Skin epidermis (tissue), 12 donors: ENCODE measurements at regions not wholly inside any gene's neighbourhood (a gene's known extent, or its start where the extent isn't known, plus 50 kb on each side); places are given as distances from the start of the nearest gene placed in this dataset.
"Not testable (repeated sequence)": the region's sequence is repeated elsewhere in the genome, so short reads cannot be mapped to it uniquely, and the experiment has no call there.

Experiments
- H3K27ac ChIP-seq, 21 experiments: fragments of 200-600 bp; sonication (generic) in 11 of 21; one replicate each; pipeline ENCODE4 v1.5.0; 2020; ENCODE audit warnings: mild to moderate bottlenecking in 3 of 21, inconsistent platforms in 2 of 21, moderate library complexity in 2 of 21
- H3K4me3 ChIP-seq, 7 experiments: fragments of 200-600 bp; sonication (generic) in 2 of 7; one replicate each; pipeline ENCODE4 v1.5.0; 2020; ENCODE audit warnings: inconsistent platforms in 2 of 7, mild to moderate bottlenecking in 2 of 7, moderate library complexity in 1 of 7

DNA sequence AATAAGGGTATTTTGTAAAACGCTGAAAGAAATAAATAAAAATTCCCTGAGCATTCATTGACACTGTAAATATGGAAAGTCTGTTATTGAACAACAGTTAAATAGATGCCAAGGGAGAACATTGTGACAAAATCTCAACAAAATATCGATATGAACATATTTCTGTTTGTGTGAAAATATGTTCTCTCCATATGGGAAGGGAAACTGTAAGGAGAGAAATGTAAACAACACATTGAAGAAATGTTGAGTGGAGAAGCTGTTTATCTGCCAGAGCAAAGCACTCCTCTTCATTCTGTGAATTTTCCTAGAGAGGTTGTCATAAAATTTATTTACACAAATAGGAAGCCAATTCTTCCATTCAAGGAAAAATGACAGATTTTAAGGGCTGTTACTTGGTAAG lies 57.1 kb upstream of the EOMES start:
- H3K4me3 ChIP-seq, result no peak overlapping the region
- H3K27ac ChIP-seq, result no peak overlapping the region

DNA sequence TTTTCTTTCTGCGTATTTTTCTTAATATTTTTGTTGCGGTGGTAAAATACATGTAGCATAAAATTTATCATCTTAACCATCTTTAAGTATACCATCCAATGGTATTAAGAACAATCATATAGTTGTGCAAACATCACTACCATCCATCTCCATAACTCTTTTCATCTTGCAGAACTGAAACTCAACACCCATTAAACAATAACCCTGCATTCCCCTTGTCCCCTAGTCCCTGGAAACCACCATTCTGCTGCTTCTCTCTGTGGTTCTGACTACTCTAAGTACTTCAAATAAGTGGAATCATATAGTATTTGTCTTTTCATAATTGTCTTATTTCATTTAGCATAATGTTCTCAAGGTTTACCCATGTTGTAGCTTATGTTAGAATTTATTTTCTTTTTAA lies 67.3 kb upstream of the EOMES start:
- Histone ChIP-seq H3K4me3 (no peak overlapping the region), H3K27ac (no peak overlapping the region)

DNA sequence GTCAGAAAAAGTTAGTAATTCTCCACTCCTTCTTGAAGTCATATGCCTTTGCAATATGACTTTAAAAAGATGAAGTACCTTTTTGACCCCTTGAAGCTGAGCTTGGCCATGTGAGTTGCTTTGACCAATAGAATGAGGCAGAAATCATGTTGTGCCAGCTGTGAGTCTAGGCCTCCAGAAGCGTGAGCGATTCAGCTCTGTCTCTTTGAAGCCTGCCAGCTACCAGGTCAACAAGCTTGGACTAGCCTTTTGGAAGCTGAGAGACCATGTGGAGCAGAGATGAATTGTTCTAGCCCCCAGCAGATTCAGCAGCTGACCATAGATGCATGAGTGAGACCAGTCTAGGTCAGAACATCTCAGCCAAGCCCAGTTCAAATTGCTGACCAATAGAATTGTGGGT lies 69.8 kb upstream of the EOMES start:
- no peak overlapping the region for H3K27ac ChIP-seq
- H3K4me3 ChIP-seq, result no peak overlapping the region

DNA sequence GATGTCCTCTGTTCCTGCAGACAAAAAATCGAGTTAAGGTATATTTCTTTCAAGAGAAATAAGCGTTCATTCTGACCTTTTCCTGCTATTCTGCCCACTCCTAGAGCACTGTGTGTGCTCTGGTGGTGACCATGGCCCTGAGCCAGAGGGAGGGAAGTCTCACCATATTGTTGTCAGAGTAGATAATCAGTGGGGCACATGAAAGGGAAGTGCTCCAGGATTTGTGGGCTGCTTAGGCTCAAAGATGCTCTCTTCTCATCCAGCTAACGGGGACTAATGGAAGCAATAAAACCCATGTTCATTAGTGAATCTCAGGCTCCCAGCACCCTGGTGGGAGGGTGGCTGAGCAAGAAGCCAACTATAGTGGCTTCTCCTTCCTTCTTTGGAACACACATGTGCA lies 70.7 kb upstream of the EOMES start:
- Histone ChIP-seq H3K27ac (no peak overlapping the region), H3K4me3 (no peak overlapping the region)

DNA sequence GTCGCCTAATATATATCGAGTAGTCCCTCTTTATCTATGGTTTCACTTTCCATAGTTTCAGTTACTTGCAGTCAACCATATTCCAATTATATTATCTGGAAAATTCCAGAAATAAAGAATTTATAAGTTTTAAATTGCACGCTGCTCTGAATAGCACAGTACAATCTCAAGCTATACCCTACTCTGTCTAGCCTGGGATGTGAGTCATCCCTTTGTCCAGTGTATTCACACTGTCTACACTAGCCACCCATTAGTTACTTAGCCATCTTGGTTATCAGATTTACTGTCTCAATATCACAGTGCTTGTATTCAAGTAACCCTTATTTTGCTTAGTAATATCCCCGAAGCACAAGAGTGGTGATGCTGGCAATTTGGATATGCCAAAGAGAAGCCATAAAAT lies 72.1 kb upstream of the EOMES start:
- H3K27ac ChIP-seq, result no peak overlapping the region
- no peak overlapping the region for H3K4me3 ChIP-seq

DNA sequence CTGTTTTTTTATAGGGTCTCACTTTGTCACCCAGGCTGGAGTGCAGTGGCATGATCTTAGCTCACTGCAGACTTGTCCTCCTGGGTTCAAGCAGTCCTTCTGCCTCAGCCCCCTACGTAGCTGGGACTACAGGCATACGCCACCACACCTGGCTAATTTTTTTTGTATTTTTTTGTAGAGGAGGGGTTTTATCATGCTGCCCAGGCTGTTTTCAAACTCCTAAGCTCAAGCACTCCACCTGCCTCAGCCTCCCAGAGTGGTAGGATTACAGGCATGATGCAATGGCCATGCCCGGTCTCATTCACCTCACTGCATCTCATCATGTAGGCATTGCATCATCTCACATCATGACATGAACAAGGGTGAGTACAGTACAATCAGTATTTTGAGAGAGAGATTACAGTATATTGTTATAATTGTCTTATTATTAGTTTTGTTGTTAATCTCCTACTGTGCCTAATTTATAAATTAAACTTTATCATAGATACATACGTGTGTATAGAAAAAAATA lies 74.3 kb upstream of the EOMES start:
- Histone ChIP-seq H3K27ac (no peak overlapping the region), H3K4me3 (no peak overlapping the region)

DNA sequence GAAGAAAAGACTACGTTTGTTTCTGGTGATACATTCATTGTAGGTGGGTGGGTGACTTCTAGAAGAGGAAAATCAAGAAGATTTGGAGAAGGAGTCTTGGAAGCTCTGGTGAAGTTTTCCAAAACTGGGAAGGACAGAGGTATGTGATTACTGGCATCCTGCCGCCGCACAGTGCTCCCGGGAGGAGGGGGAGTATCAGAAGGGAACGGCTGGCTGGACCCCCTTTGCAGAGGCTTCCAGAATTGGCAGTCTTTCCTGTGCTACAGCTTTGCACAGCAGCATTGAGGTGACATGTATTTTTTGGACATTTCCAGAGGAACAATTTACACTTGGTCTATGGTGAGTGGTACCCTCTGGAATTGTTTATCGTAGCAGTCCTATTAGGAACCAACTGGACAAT lies 75.7 kb upstream of the EOMES start:
- no peak overlapping the region for H3K4me3 ChIP-seq

GRCh38 chr3:27800261-27800660 lies 78.1 kb upstream of the EOMES start:
- H3K27ac ChIP-seq, result no peak overlapping the region
- H3K4me3 ChIP-seq, result no peak overlapping the region

More for the DNA sequence above, 75.7 kb upstream of the EOMES start:
- H3K27ac ChIP-seq, result no peak overlapping the region

- H3K4me3 ChIP-seq, result no peak overlapping the region
- no peak overlapping the region for H3K27ac ChIP-seq
Measured at GRCh38 chr3:27802425-27802824, 80.3 kb upstream of the EOMES start.

- H3K4me3 ChIP-seq, result no peak overlapping the region
- H3K27ac ChIP-seq, result no peak overlapping the region
Measured at GRCh38 chr3:27802849-27803248, 80.7 kb upstream of the EOMES start.

DNA sequence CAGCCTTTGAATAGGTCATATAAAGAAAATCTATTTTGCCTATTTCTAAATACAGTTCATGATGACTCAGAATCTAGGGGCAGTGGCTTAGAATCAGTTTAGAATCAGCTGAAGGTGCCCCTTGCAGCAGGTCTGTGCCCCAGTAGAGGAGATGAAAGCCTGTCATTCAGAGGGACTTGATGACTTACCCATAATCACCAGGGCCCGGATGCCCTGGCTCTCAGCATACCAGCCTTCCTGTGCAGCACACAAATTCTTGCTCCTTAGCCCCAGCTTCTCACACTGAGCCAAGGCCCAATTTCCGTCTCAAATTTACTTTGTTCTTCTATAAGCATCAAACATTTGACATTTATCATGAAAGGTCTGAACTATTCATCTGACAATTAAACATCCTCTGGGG lies 83.2 kb upstream of the EOMES start:
- no peak overlapping the region for H3K4me3 ChIP-seq
- H3K27ac ChIP-seq, result no peak overlapping the region

GRCh38 chr3:27813255-27813654 lies 91.1 kb upstream of the EOMES start:
- Histone ChIP-seq H3K27ac (no peak overlapping the region), H3K4me3 (no peak overlapping the region)

DNA sequence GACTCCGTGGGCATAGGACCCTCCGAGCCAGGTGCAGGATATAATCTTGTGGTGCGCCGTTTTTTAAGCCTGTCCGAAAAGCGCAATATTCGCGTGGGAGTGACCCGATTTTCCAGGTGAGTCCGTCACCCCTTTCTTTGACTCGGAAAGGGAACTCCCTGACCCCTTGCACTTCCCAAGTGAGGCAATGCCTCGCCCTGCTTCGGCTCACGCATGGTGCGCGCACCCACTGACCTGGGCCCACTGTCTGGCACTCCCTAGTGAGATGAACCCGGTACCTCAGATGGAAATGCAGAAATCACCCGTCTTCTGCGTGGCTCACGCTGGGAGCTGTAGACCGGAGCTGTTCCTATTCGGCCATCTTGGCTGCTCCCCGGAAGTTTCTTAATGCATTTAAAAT lies 99.5 kb upstream of the EOMES start:
- peak overlapping the region in 1 of 7 experiments; percentile 26 for H3K4me3 ChIP-seq
- not testable (repeated sequence) for H3K27ac ChIP-seq

DNA sequence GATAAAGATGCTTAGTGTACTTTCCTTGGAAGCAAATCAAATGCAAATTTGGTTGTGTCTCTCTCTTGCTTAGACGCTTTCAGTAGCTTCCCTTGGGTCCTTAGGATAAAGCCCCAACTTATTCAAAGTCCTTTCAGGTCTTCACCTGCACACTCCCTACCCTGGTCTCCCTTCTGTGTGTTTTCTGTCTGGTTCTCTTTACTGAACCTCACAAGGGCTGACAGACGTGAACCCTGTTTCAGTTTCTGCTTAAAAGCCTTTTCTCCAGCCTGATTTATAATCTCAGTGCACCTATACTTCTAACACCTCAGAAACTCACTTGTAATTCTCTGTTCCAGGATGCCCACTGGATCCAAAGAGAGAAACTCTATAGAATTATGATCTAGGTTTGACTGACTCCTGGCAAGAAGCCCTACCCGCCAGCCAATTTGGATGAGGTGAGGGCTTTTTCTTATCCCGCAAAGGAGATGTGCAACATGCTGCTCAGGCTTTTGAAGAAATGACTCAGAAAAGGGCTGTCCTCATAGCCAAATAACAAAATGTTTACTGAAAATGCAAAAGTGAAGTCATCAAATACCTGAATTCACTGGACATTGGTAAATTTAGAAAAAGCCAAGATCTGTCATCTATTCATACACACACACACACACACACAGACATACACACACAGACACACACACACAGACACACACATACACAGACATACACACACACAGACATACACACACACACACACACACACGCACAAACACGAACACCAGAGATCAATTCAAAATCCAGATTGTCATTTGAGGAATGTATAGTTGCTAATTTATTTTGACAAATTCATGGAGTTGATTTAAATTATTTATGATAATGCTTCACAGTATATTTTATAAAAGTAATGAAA lies 102.4 kb upstream of the EOMES start:
- H3K4me3 ChIP-seq, result no peak overlapping the region
- H3K27ac ChIP-seq, result no peak overlapping the region

GRCh38 chr3:27826448-27826847 lies 104.3 kb upstream of the EOMES start:
- Histone ChIP-seq H3K27ac (no peak overlapping the region), H3K4me3 (no peak overlapping the region)

- H3K4me3 ChIP-seq, result no peak overlapping the region
- no peak overlapping the region for H3K27ac ChIP-seq
Measured at GRCh38 chr3:27827041-27827440, 104.9 kb upstream of the EOMES start.

DNA sequence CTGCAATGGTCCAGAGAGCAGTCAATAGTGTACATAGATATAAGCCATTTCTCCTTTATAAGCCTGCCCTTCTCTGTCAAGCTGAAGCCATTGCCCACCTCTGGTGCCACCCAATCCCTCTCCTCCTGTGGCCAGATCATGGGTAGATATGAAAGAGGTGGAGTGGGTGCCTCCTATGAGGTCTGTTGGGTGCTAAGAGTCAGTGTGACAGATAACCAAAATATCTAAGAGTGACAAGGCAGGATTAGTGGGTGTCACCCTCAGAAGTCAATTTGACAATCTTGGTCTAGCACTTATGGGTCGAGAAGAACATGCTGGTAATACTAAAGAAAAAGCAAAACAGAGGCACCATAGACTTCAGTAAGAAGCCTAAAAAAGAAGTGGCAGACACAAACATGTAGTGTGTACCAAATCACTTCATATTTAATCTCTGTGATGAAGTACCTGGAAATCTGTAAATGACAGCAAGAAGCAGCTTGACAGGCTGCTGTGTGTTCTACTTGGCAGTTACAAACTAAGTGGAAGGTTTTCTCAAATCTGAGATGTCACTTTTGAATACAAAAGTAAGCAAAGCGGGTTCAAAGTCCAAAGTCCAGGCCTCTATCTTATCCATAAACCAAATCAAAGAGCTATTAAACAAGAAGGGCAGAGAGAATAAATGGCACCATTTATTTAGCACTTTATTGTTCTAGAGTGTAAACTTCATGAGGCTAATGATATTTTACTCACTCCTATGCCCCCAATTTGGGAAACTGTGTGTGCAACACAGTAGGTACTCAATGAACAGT lies 118.9 kb upstream of the EOMES start:
- Histone ChIP-seq H3K27ac (peak overlapping the region in 1 of 21 experiments; percentile 6), H3K4me3 (no peak overlapping the region)

GRCh38 chr3:27844052-27844675 lies 122.0 kb upstream of the EOMES start:
- no peak overlapping the region for H3K27ac ChIP-seq
- no peak overlapping the region for H3K4me3 ChIP-seq

GRCh38 chr3:27847697-27848096 lies 125.6 kb upstream of the EOMES start:
- no peak overlapping the region for H3K4me3 ChIP-seq
- no peak overlapping the region for H3K27ac ChIP-seq

- Histone ChIP-seq H3K27ac (no peak overlapping the region), H3K4me3 (no peak overlapping the region)
Measured at GRCh38 chr3:27848826-27849225, 126.7 kb upstream of the EOMES start.

GRCh38 chr3:27859821-27860220 lies 137.7 kb upstream of the EOMES start:
- H3K27ac ChIP-seq, result no peak overlapping the region
- no peak overlapping the region for H3K4me3 ChIP-seq
